ENCODE measurements at regions not wholly inside any gene's neighbourhood (a gene's known extent, or its start where the extent isn't known, plus 50 kb on each side); places are given as distances from the start of the nearest gene placed in this dataset.

DNA sequence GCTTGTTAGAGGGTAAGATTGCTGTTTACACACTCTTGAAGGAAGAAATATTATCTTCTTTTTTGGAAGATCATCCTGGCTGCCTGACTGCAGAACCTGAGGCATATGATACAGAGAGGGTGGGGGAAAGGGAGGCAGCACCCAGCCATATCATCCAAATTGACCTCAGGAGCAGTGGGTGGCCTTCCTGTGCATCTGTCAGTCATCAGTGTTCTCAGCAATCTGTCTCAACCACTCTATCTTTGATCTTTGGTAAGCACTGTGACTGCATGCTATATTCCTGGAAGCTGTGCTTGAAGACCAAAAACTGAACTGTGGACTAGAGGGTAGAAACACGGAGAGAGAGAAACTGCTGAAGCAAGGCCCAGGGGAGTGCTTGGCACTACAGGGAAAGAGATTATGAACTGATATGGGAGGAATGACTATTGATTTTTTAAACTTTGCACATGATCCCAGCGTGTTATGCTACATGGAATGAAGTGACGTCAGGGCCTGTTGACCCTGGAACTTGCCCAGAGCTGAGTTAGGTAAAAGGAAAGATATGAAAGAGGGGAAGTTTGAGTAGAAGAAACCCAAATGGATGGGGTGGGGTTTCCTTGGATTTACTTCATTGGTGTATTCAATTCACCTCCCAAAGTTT is 171.5 kb downstream of the ASCL1 start:
- TF ChIP-seq, protein P1, sequence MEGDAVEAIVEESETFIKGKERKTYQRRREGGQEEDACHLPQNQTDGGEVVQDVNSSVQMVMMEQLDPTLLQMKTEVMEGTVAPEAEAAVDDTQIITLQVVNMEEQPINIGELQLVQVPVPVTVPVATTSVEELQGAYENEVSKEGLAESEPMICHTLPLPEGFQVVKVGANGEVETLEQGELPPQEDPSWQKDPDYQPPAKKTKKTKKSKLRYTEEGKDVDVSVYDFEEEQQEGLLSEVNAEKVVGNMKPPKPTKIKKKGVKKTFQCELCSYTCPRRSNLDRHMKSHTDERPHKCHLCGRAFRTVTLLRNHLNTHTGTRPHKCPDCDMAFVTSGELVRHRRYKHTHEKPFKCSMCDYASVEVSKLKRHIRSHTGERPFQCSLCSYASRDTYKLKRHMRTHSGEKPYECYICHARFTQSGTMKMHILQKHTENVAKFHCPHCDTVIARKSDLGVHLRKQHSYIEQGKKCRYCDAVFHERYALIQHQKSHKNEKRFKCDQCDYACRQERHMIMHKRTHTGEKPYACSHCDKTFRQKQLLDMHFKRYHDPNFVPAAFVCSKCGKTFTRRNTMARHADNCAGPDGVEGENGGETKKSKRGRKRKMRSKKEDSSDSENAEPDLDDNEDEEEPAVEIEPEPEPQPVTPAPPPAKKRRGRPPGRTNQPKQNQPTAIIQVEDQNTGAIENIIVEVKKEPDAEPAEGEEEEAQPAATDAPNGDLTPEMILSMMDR (IDR thresholded peaks at IDR 0.05; ENCODE audit: insufficient read depth, low read length, severe bottlenecking): no peak
- H3K27me3 ChIP-seq (ENCODE audit: control insufficient read depth, insufficient read depth, low read length): no peaks in the 10 kb centered on the region
- FAIRE-seq (no peak), DNase-seq (ENCODE audit: low read depth) (no peak)
- H3K36me3 ChIP-seq (ENCODE audit: control insufficient read depth, insufficient read depth, low read length): no peaks in the 10 kb centered on the region
- H3K4me3 ChIP-seq (ENCODE audit: low read depth, low read length): no peak overlapping the region

DNA sequence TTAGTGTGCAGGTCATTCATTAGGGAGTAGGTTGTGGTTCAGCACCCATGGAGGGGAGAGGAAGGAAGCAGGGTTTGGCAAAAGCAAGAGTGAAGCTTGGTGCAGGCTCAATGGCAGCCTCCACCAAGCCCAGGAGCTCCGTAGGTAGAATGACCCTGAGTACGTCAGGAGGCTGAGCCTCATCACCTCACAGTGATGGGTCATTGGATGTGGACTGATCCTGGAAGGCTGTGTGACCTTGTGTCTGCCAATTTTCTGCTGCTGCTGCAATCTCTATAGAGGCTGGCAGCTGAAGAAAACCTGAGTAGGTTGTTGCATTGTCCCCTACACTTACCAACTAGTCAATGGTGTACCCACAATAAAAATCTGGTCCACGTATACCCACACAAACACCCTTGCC is 173.1 kb downstream of the ASCL1 start:
- FAIRE-seq (no peak), DNase-seq (ENCODE audit: low read depth) (no peak)
- no peaks in the 10 kb centered on the region for H3K27me3 ChIP-seq (ENCODE audit: control insufficient read depth, insufficient read depth, low read length)
- H3K36me3 ChIP-seq (ENCODE audit: control insufficient read depth, insufficient read depth, low read length): no peaks in the 10 kb centered on the region
- no peak overlapping the region for H3K4me3 ChIP-seq (ENCODE audit: low read depth, low read length)
- TF ChIP-seq, protein P1 (IDR thresholded peaks at IDR 0.05; ENCODE audit: insufficient read depth, low read length, severe bottlenecking): no peak

DNA sequence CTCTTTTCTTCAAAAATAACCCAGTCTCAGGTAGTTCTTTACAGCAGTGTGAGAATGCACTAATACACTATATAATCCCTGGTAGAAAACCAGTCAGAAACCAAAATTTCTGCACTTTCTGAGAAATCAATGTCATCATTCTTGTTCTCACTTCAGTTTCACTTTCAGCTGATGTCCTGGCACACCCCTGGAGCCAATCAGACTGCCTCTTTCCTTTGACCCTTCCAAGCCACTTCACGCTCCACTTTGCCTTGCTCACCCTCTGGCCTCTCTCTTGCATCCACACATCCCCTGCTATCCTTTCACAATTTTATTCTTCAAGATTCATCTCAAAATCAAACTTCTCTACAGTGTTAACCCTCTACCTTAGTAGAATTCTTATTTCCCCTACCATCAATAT is 181.1 kb downstream of the ASCL1 start:
- Histone ChIP-seq H3K4me3 (ENCODE audit: low read depth, low read length) (no peak overlapping the region), H3K36me3 (ENCODE audit: control insufficient read depth, insufficient read depth, low read length) (no peaks in the 10 kb centered on the region), H3K27me3 (ENCODE audit: control insufficient read depth, insufficient read depth, low read length) (no peaks in the 10 kb centered on the region)
- TF ChIP-seq, protein P1 (IDR thresholded peaks at IDR 0.05; ENCODE audit: insufficient read depth, low read length, severe bottlenecking): no peak
- FAIRE-seq (no peak), DNase-seq (ENCODE audit: low read depth) (no peak)

DNA sequence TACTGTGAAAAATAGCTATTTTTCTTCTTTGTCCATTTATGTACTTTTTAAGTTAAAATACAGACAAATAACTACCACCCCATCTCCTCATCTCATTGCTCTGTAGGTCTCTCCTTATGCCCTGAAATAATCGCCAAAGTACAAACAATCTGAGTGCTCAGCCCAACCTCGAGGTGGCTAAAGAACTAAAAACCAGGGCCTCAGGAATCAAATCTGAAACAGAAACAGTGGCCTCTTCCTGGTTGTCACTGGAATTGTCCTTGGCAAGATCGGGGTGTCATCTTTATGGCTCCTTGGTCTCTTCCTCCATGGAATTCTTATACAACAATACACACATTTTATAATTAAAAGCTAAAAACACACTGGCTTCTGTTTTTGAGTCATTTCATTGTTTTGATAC is 182.4 kb downstream of the ASCL1 start:
- DNase-seq (ENCODE audit: low read depth) (no peak), FAIRE-seq (no peak)
- Histone ChIP-seq H3K27me3 (ENCODE audit: control insufficient read depth, insufficient read depth, low read length) (no peaks in the 10 kb centered on the region), H3K36me3 (ENCODE audit: control insufficient read depth, insufficient read depth, low read length) (no peaks in the 10 kb centered on the region), H3K4me3 (ENCODE audit: low read depth, low read length) (no peak overlapping the region)
- TF ChIP-seq, protein P1 (IDR thresholded peaks at IDR 0.05; ENCODE audit: insufficient read depth, low read length, severe bottlenecking): no peak

DNA sequence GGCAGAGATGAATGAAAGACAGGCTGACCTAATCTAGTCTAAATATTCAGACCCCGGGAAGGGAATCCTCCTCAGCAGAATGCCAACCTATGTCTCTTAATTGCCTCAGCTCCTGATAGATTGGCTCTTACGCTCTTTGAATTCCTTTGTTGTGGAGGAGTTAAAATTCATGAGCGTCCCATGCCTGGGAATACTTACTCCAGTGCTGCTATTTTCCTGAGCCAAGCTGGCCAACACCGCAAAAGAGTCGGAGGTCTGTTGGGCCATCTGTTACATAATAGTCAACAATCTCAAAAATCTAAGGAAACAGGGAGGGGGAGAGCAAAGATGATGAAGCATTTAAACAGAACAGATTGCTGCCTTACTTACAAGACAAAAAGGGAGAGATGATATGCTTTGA is 182.8 kb downstream of the ASCL1 start:
- FAIRE-seq (no peak), DNase-seq (ENCODE audit: low read depth) (no peak)
- TF ChIP-seq, protein P1 (IDR thresholded peaks at IDR 0.05; ENCODE audit: insufficient read depth, low read length, severe bottlenecking): no peak
- no peaks in the 10 kb centered on the region for H3K36me3 ChIP-seq (ENCODE audit: control insufficient read depth, insufficient read depth, low read length)
- no peaks in the 10 kb centered on the region for H3K27me3 ChIP-seq (ENCODE audit: control insufficient read depth, insufficient read depth, low read length)
- no peak overlapping the region for H3K4me3 ChIP-seq (ENCODE audit: low read depth, low read length)

DNA sequence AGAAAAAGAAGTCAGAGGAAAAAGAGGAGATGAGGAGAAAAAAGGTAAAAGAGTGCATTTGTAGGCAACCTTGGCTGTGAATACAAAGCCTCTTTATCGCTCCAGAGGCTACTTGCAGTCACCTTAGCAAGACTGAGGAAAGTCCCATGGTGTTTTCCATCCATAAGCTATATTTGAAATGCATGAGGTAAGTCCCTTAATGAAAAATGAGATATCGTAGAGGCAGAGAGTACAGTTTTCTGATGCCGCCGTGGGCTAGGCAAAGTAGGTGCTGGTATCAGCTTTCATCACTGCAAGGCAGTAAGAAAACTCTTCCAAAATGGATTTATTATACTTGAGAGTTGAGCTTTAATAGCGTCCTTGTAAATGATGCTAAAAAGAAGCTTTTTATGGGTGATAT is 186.8 kb downstream of the ASCL1 start:
- Histone ChIP-seq H3K36me3 (ENCODE audit: control insufficient read depth, insufficient read depth, low read length) (no peaks in the 10 kb centered on the region), H3K4me3 (ENCODE audit: low read depth, low read length) (no peak overlapping the region), H3K27me3 (ENCODE audit: control insufficient read depth, insufficient read depth, low read length) (no peaks in the 10 kb centered on the region)
- FAIRE-seq (no peak), DNase-seq (ENCODE audit: low read depth) (no peak)
- TF ChIP-seq, protein P1 (IDR thresholded peaks at IDR 0.05; ENCODE audit: insufficient read depth, low read length, severe bottlenecking): no peak

All from bronchial epithelial cell (primary cell).